Endothelial cell of hepatic sinusoid (primary cell): ENCODE measurements at regions not wholly inside any gene's neighbourhood (a gene's known extent, or its start where the extent isn't known, plus 50 kb on each side); places are given as distances from the start of the nearest gene placed in this dataset.
"Not testable (repeated sequence)": the region's sequence is repeated elsewhere in the genome, so short reads cannot be mapped to it uniquely, and the experiment has no call there.

ENCODE experiments used
- in situ Hi-C: cut with HindIII; loops from 2 replicates; pipeline ENCODE4 v1.10.0; 2017; ENCODE audit warnings: low sequenced_read_pairs

DNA sequence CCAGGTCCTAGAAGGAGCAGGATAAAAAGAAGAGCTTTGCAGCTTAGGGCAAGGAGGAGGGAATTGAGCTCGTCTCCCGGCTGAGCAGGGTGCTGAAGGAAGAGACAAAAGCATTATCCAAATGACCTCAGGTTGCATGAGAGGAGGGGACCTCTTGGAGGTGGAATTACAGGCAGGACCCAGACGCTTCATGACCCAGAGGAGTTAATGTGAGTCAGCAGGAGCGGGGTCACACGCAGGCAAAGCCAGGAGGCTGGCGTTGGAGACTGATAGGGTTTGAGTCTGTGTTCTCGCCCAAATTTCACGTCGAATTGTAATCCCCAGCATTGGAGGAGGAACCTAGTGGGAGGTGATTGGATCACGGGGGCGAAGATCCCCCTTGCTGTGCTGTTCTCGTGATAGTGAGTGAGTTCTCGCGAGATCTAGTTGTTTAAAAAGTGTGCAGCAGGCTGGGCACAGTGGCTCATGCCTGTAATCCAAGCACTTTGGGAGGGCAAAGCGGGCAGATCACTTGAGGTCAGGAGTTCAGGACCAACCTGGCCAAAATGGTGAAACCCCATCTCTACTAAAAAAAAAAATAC is 63.7 kb upstream of the AUTS2 start:
- in situ Hi-C loops = no loop called here

DNA sequence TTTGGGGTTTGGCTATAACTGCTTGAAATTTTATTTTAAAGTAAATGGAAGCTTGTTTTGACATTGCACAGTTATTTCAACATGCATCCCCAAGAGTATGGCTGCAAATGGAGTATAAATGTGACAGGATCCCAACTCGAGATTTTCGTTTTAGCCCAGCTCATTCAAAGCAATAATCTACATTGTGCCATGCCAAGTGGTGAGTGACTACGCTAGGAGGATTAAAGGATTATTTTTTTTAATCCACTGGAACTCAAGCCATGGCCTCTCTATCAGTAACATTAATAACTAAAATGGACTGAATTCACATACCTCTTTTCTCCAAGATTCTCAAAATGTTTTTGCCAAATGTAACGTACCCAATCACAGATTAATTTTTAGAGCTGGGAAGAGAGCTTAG is 60.6 kb upstream of the AUTS2 start:
- in situ Hi-C loops = no loop called here

DNA sequence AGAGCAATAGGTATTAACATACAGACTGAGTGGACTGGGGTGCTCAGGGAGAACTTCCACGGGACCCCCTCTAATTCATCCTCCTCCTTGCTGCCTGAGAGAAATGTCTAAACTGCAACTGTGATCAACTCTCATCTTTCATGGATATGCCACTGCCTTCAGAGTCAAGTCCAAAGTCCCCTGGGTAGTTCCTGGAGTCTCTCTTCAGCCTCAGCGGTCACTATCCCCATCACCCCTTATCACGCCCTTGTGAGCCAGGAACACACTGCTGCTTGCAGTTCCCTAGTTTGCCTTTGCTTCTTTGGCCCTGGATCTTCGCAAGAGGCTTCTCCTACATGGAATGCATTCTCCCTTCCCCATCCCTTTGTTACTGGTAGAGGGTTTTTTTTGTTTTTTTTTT is 58.7 kb upstream of the AUTS2 start:
- in situ Hi-C loops = no loop called here

DNA sequence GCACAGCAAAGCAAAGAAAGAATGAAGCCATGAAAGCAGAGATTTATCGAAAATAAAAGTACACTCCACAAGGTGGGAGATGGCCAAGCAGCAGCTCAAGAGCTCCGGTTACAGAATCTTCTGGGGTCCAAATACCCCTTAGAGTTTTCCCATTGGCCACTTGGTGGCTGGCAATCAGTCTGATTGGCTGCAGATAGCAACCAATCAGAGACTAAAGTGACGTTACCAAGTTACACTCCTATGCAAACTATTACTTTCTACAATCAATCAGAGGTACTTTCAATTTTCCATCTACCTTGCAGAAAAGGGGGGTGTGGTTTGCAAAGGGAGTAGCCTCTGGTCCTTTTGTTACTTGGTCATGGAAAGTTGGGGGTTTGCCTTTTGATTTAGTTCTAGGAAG is 58.0 kb upstream of the AUTS2 start:
- in situ Hi-C loops = no loop called here

DNA sequence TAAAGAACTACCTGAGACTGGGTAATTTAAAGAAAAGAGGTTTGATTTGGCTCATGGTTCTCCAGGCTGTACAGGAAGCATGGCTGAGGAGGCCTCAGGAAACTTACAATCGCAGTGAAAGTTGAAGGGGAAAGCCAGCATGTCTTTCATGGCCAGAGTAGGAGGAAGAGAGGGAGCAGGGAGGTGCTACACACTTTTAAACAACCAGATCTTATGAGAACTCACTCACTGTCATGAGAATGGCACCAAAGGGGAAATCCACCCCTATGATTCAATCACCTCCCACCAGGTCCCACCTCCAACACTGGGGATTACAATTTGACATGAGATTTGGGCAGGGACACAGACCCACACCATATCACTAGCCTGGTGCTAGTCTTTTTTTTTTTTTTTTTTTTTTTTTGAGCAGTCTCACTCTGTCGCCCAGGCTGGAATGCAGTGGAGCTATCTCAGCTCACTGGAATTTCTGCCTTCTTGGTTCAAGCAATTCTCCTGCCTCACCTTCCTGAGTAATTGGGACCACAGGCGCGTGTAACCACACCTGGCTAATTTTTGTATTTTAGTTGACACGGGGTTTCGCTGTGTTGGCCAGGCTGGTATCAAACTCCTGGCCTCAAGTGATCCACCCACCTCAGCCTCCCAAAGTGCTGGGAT is 56.4 kb upstream of the AUTS2 start:
- in situ Hi-C loops = not testable (repeated sequence)

DNA sequence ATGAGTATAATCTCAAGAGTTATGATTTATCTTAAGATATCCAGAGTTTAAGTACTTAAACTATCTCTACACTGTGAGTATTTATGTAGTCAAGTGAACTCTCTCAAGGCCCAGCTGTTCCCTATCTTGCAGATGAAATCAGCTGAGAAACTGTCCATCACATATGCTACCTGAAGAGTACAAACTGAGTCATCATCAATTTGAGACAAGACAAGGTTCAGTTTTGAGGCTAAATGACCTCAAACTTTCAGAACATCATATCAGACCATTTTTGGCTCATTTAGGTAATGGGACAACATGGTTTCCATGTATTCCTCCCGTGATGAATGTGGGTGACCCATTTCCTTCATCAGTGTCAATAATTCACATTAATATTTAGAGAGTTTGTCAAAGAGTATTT is 53.1 kb upstream of the AUTS2 start:
- in situ Hi-C loops = no loop called here
